CD14-positive monocyte (primary cell): ENCODE measurements at regions not wholly inside any gene's neighbourhood (a gene's known extent, or its start where the extent isn't known, plus 50 kb on each side); places are given as distances from the start of the nearest gene placed in this dataset.

Source experiments
- DNase-seq, 3 donors: peaks; one replicate each; pipeline ENCODE4 v3.0.0-alpha.2; 2011 to 2022
- H2AFZ ChIP-seq: 2 replicates; pipeline ENCODE4 v1.6.0; 2012; ENCODE audit warnings: mild to moderate bottlenecking, low read depth, low read length, inconsistent platforms; ENCODE audit not compliant: insufficient read depth, poor library complexity, severe bottlenecking
- H3K27ac ChIP-seq, 2 donors: 1 replicate in 1 of 2; 2 replicates in 1 of 2; pipeline ENCODE4 v1.5.1; 2012 to 2013; ENCODE audit warnings: low read length in 2 of 2, control low read depth in 1 of 2, inconsistent platforms in 1 of 2, low read depth in 1 of 2, mild to moderate bottlenecking in 1 of 2
- H3K27me3 ChIP-seq, 2 donors: one replicate each; pipeline versions ENCODE4 v1.6.0 to v1.6.1; 2011 to 2013; ENCODE audit warnings: low read length in 2 of 2; ENCODE audit not compliant: control insufficient read depth in 2 of 2, insufficient read depth in 2 of 2
- H3K36me3 ChIP-seq, 2 donors: replicated peaks in 1 of 2; 1 replicate in 1 of 2; 2 replicates in 1 of 2; pipeline versions ENCODE4 v1.5.1 to v1.6.1; 2012 to 2013; ENCODE audit warnings: low read length in 2 of 2, control low read depth in 1 of 2, inconsistent platforms in 1 of 2, mild to moderate bottlenecking in 1 of 2; ENCODE audit not compliant: insufficient read depth in 2 of 2, control insufficient read depth in 1 of 2
- H3K4me1 ChIP-seq, 2 donors: 1 replicate in 1 of 2; 2 replicates in 1 of 2; pipeline versions ENCODE4 v1.5.1 to v1.6.1; 2012 to 2013; ENCODE audit warnings: low read length in 2 of 2, control low read depth in 1 of 2, inconsistent platforms in 1 of 2, mild to moderate bottlenecking in 1 of 2, moderate library complexity in 1 of 2; ENCODE audit not compliant: insufficient read depth in 2 of 2, control insufficient read depth in 1 of 2
- H3K4me2 ChIP-seq: replicated peaks from 2 replicates; pipeline ENCODE3; 2012; ENCODE audit warnings: low read length, moderate library complexity, mild to moderate bottlenecking; ENCODE audit not compliant: poor library complexity, severe bottlenecking; ENCODE audit errors: extremely low read depth
- H3K4me3 ChIP-seq, 3 experiments: fragments of 200-600 bp in 1 of 3; sonication (generic) in 1 of 3; replicated peaks in 1 of 3; 1 replicate in 2 of 3; 2 replicates in 1 of 3; pipeline ENCODE4 v1.5.1; 2011 to 2013; ENCODE audit warnings: low read length in 3 of 3, mild to moderate bottlenecking in 3 of 3, control low read depth in 2 of 3, low read depth in 2 of 3, inconsistent platforms in 1 of 3, moderate library complexity in 1 of 3
- H3K79me2 ChIP-seq: 2 replicates; pipeline ENCODE4 v1.6.0; 2012; ENCODE audit warnings: mild to moderate bottlenecking, control low read depth, inconsistent platforms, low read length, moderate library complexity; ENCODE audit not compliant: insufficient read depth
- H3K9ac ChIP-seq: 2 replicates; pipeline ENCODE4 v1.6.0; 2017; ENCODE audit warnings: low read length, mild to moderate bottlenecking; ENCODE audit not compliant: insufficient read depth, poor library complexity, severe bottlenecking
- H3K9me3 ChIP-seq, 2 donors: replicated peaks in 1 of 2; 1 replicate in 1 of 2; 2 replicates in 1 of 2; pipeline versions ENCODE4 v1.5.1 to v1.6.1; 2012 to 2013; ENCODE audit warnings: low read length in 2 of 2, control low read depth in 1 of 2; ENCODE audit not compliant: control insufficient read depth in 1 of 2, insufficient read depth in 1 of 2
- H4K20me1 ChIP-seq: 2 replicates; pipeline ENCODE4 v1.6.0; 2012; ENCODE audit warnings: mild to moderate bottlenecking, low read length, control low read depth, moderate library complexity; ENCODE audit not compliant: insufficient read depth
- H3K27ac Mint-ChIP-seq, 7 donors: one replicate each; pipeline ENCODE4 v1.8.0; 2020; ENCODE audit warnings: mild to moderate bottlenecking in 7 of 7, mixed read lengths in 7 of 7, moderate library complexity in 6 of 7, inconsistent platforms in 2 of 7
- H3K27me3 Mint-ChIP-seq, 3 donors: one replicate each; pipeline ENCODE4 v1.8.0; 2021 to 2022; ENCODE audit warnings: low read depth in 3 of 3, mild to moderate bottlenecking in 3 of 3, mixed read lengths in 3 of 3, moderate library complexity in 3 of 3, inconsistent platforms in 1 of 3
- H3K36me3 Mint-ChIP-seq, 2 donors: one replicate each; pipeline ENCODE4 v1.8.0; 2020; ENCODE audit warnings: mixed read lengths in 2 of 2, inconsistent platforms in 1 of 2, mild to moderate bottlenecking in 1 of 2
- H3K4me1 Mint-ChIP-seq: one replicate; pipeline ENCODE4 v1.8.0; 2020; ENCODE audit warnings: mild to moderate bottlenecking, mixed read lengths
- H3K4me3 Mint-ChIP-seq, 2 donors: one replicate each; pipeline ENCODE4 v1.8.0; 2020; ENCODE audit warnings: mild to moderate bottlenecking in 2 of 2, mixed read lengths in 2 of 2, moderate library complexity in 1 of 2
- H3K9me3 Mint-ChIP-seq, 7 donors: one replicate each; pipeline ENCODE4 v1.8.0; 2020 to 2022; ENCODE audit warnings: mixed read lengths in 7 of 7, mild to moderate bottlenecking in 6 of 7, moderate library complexity in 6 of 7, inconsistent platforms in 2 of 7
- CTCF ChIP-seq: fragments of 200-600 bp; IDR thresholded peaks from one replicate; pipeline ENCODE4 v1.8.0; 2022; ENCODE audit warnings: antibody characterized with exemption, mild to moderate bottlenecking
- WGBS: methylation state at CpG from one replicate; pipeline ENCODE4 v1.1.5; 2013; ENCODE audit warnings: missing lambda C conversion rate; ENCODE audit not compliant: insufficient coverage; 5-methylcytosine and 5-hydroxymethylcytosine counted together
- intact Hi-C, 2 donors: fragments of 100-400 bp; cut with micrococcal nuclease; formaldehyde crosslinking; loops; one replicate each; pipeline versions ENCODE4 v1.15.0 to v1.15.1; 2023

- Mint-ChIP-seq H3K36me3 (no peaks in the 10 kb centered on the region), H3K27ac (no peak overlapping the region), H3K4me1 (no peaks in the 10 kb centered on the region), H3K27me3 (peaks cover 0 to 4% (median 0%) of the 10 kb centered on the region in 3 donors), H3K9me3 (peaks cover 0 to 11% (median 6%) of the 10 kb centered on the region in 7 donors), H3K4me3 (no peak overlapping the region)
- no peak overlapping the region for H3K9ac ChIP-seq
- H3K4me2 ChIP-seq = no peak overlapping the region
- H3K27ac ChIP-seq = no peak overlapping the region
- no peaks in the 10 kb centered on the region for H3K4me1 ChIP-seq
- no peaks in the 10 kb centered on the region for H3K27me3 ChIP-seq
- H3K9me3 ChIP-seq = peaks cover 0 to 2% of the 10 kb centered on the region in 2 donors
- TF ChIP-seq CTCF = no peak
- intact Hi-C loops = no loop called here
- 100% methylated on average over 2 of the region's 5 CpGs for WGBS
- H3K79me2 ChIP-seq = no peaks in the 10 kb centered on the region
- H3K36me3 ChIP-seq = no peaks in the 10 kb centered on the region
- no peak for DNase-seq
- no peak overlapping the region for H2AFZ ChIP-seq
- no peaks in the 10 kb centered on the region for H4K20me1 ChIP-seq
- no peak overlapping the region for H3K4me3 ChIP-seq
Measured at GRCh38 chr5:106698169-106698568, 972.6 kb downstream of the EFNA5 start.

GRCh38 chr5:106691701-106692100 is 979.0 kb downstream of the EFNA5 start:
- Histone ChIP-seq H3K27ac (no peak overlapping the region), H3K4me3 (no peak overlapping the region), H3K36me3 (no peaks in the 10 kb centered on the region), H3K9me3 (no peaks in the 10 kb centered on the region), H2AFZ (no peak overlapping the region), H3K4me1 (no peaks in the 10 kb centered on the region), H4K20me1 (no peaks in the 10 kb centered on the region), H3K79me2 (no peaks in the 10 kb centered on the region), H3K27me3 (no peaks in the 10 kb centered on the region), H3K4me2 (no peak overlapping the region), H3K9ac (no peak overlapping the region)
- H3K4me3 Mint-ChIP-seq = no peak overlapping the region
- no peak for DNase-seq
- peaks cover 0 to 3% (median 0%) of the 10 kb centered on the region in 7 donors for H3K9me3 Mint-ChIP-seq
- peaks cover 0 to 1% (median 0%) of the 10 kb centered on the region in 3 donors for H3K27me3 Mint-ChIP-seq
- WGBS = no CpG with 5 or more reads among the region's 2 CpGs
- no peaks in the 10 kb centered on the region for H3K36me3 Mint-ChIP-seq
- no peak for TF ChIP-seq CTCF
- no peak overlapping the region for H3K27ac Mint-ChIP-seq
- intact Hi-C loops = no loop called here
- H3K4me1 Mint-ChIP-seq = no peaks in the 10 kb centered on the region
